Osteoblast (primary cell): ENCODE measurements at regions not wholly inside any gene's neighbourhood (a gene's known extent, or its start where the extent isn't known, plus 50 kb on each side); places are given as distances from the start of the nearest gene placed in this dataset.

Experiments used
- DNase-seq: peaks from one replicate; pipeline ENCODE4 v3.0.0; 2011; ENCODE audit warnings: low spot score, mixed read lengths; ENCODE audit not compliant: insufficient read length; ENCODE audit errors: missing footprints
- H2AFZ ChIP-seq: 2 replicates; pipeline ENCODE4 v1.6.0; 2011; ENCODE audit warnings: mild to moderate bottlenecking, low read length
- H3K27ac ChIP-seq: 2 replicates; pipeline ENCODE4 v1.5.1; 2011; ENCODE audit warnings: mild to moderate bottlenecking, low read depth, low read length, moderate library complexity
- H3K27me3 ChIP-seq: 2 replicates; pipeline ENCODE4 v1.6.0; 2012; ENCODE audit warnings: mild to moderate bottlenecking, control low read depth, inconsistent platforms, low read length, moderate library complexity; ENCODE audit not compliant: insufficient read depth
- H3K36me3 ChIP-seq: 2 replicates; pipeline ENCODE4 v1.5.1; 2011; ENCODE audit warnings: mild to moderate bottlenecking, low read length, control low read depth, moderate library complexity; ENCODE audit not compliant: insufficient read depth
- H3K4me1 ChIP-seq: 2 replicates; pipeline ENCODE4 v1.5.1; 2011; ENCODE audit warnings: mild to moderate bottlenecking, low read length, control low read depth, moderate library complexity; ENCODE audit not compliant: insufficient read depth
- H3K4me2 ChIP-seq: 2 replicates; pipeline ENCODE4 v1.6.0; 2011; ENCODE audit warnings: mild to moderate bottlenecking, low read length; ENCODE audit not compliant: insufficient read depth
- H3K4me3 ChIP-seq: fragments of 200-600 bp; sonication (generic); 3 replicates; pipeline ENCODE4 v1.5.1; 2012; ENCODE audit warnings: mild to moderate bottlenecking, low read length, inconsistent platforms; ENCODE audit not compliant: insufficient read depth
- H3K79me2 ChIP-seq: 2 replicates; pipeline ENCODE4 v1.6.0; 2012; ENCODE audit warnings: mild to moderate bottlenecking, low read length, control low read depth, inconsistent platforms; ENCODE audit not compliant: insufficient read depth
- H3K9me3 ChIP-seq: 2 replicates; pipeline ENCODE4 v1.5.1; 2011; ENCODE audit warnings: low read depth, low read length, control low read depth
- H4K20me1 ChIP-seq: 2 replicates; pipeline ENCODE4 v1.6.0; 2012; ENCODE audit warnings: mild to moderate bottlenecking, low read length, control low read depth; ENCODE audit not compliant: insufficient read depth
- CTCF ChIP-seq: IDR thresholded peaks from 2 replicates; pipeline ENCODE4 v1.5.1; 2011; ENCODE audit warnings: mild to moderate bottlenecking, low read depth, low read length, moderate library complexity; ENCODE audit errors: extremely low read depth

- no peaks in the 10 kb centered on the region for H3K9me3 ChIP-seq
- H3K27ac ChIP-seq, result no peak overlapping the region
- H3K4me2 ChIP-seq, result peak overlapping the region; percentile 17
- no peak for TF ChIP-seq CTCF
- DNase-seq, result peak; percentile 92
- no peaks in the 10 kb centered on the region for H3K36me3 ChIP-seq
- H2AFZ ChIP-seq, result no peak overlapping the region
- no peak overlapping the region for H3K4me3 ChIP-seq
- H3K4me1 ChIP-seq, result peaks cover 21% of the 10 kb centered on the region
- H4K20me1 ChIP-seq, result no peaks in the 10 kb centered on the region
- no peaks in the 10 kb centered on the region for H3K79me2 ChIP-seq
- no peaks in the 10 kb centered on the region for H3K27me3 ChIP-seq
Measured at GRCh38 chr9:129465834-129466535, 154.9 kb downstream of the C9orf50 start.

DNA sequence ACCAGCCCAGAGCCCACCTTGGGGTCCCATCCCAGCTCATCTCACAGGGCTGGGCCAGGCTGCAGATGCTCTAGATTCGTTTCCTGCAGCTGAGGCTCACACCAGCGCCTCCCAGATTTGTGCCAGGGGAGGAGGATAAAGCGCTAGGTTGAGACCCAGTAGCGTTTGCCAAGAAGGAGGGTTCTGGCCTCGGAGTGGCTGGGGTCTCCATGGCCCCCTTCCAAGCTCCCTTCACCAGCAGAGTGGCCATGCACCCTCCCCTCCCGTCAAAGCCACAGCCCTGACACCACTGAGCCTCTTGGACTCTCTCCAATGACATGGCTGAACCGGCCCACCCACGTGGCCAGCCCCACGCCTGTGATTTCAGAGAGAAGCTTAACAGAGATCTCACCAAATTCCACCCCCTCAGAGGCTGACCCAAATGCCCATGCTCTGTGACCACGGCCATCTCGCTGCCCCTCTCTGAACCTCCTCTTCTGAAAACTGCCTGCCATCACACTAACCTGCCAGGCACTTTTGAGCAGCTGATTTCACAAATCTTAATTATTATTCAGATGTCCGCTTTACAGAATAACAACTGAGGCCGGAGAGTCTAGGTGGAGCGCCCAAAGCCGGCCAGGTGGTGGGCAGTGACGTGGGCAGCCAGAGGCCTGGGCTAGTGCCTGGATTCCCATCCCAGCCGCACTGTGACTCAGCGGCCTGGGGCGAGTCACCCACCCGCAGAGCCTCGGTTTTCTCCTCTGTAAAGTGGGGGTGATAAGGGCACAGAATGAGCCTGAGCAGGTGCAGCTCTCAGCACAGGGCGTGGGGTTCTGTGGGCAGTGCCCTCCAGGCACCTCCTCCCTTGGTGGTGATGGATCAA, 155.7 kb downstream of the C9orf50 start:
- H3K9me3 ChIP-seq, result no peaks in the 10 kb centered on the region
- H2AFZ ChIP-seq, result peak overlapping the region; percentile 13
- peaks cover 21% of the 10 kb centered on the region for H3K4me1 ChIP-seq
- no peaks in the 10 kb centered on the region for H3K27me3 ChIP-seq
- H3K79me2 ChIP-seq, result no peaks in the 10 kb centered on the region
- no peaks in the 10 kb centered on the region for H3K36me3 ChIP-seq
- DNase-seq, result peak; percentile 94
- TF ChIP-seq CTCF, result no peak
- H4K20me1 ChIP-seq, result no peaks in the 10 kb centered on the region
- H3K27ac ChIP-seq, result no peak overlapping the region
- H3K4me2 ChIP-seq, result peak overlapping the region; percentile 17
- H3K4me3 ChIP-seq, result no peak overlapping the region

GRCh38 chr9:129463994-129464393, 156.9 kb downstream of the C9orf50 start:
- no peak for TF ChIP-seq CTCF
- Histone ChIP-seq H3K4me1 (peaks cover 30% of the 10 kb centered on the region), H3K4me2 (no peak overlapping the region), H4K20me1 (no peaks in the 10 kb centered on the region), H3K27ac (no peak overlapping the region), H3K79me2 (no peaks in the 10 kb centered on the region), H3K9me3 (no peaks in the 10 kb centered on the region), H3K27me3 (no peaks in the 10 kb centered on the region), H3K4me3 (no peak overlapping the region), H2AFZ (no peak overlapping the region), H3K36me3 (no peaks in the 10 kb centered on the region)
- DNase-seq, result peak; percentile 46

DNA sequence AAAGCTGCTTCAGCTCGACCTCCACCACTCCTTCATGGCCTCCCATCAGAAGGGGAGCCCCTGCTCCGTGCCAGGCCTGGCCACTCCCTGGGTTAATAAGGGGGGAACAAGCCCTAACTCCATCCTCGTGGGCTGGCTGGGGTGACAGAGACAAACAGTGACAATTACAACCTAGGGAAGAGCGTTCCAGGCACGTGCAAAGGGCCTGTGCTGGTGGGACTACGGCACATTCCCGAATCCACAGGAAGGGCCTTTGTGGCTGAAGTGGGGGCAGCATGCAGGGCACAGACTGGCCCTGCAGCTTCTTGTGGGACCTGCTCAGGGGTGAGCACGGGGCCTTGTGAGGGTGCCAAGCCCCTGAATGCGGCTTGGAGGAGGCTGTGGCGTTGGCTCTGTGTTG, 157.4 kb downstream of the C9orf50 start:
- DNase-seq, result peak; percentile 66
- no peaks in the 10 kb centered on the region for H3K36me3 ChIP-seq
- no peaks in the 10 kb centered on the region for H3K27me3 ChIP-seq
- H2AFZ ChIP-seq, result no peak overlapping the region
- H3K4me2 ChIP-seq, result no peak overlapping the region
- H3K9me3 ChIP-seq, result no peaks in the 10 kb centered on the region
- no peaks in the 10 kb centered on the region for H4K20me1 ChIP-seq
- no peaks in the 10 kb centered on the region for H3K79me2 ChIP-seq
- no peak overlapping the region for H3K27ac ChIP-seq
- no peak overlapping the region for H3K4me3 ChIP-seq
- TF ChIP-seq CTCF, result no peak
- H3K4me1 ChIP-seq, result peaks cover 35% of the 10 kb centered on the region
